WTC11 (cell line): ENCODE measurements at regions not wholly inside any gene's neighbourhood (a gene's known extent, or its start where the extent isn't known, plus 50 kb on each side); places are given as distances from the start of the nearest gene placed in this dataset.

Experiments used
- ATAC-seq: fragments of 200-7000 bp; cut with Tn5 transposase; 2 replicates; pipeline ENCODE4 v1.10.0; 2021; ENCODE audit warnings: mild to moderate bottlenecking, moderate library complexity
- CTCF ChIA-PET: fragments of 300-600 bp; sonication (Branson Sonifier 250); formaldehyde crosslinking; loops from one replicate; lab custom pipeline; 2021; ENCODE audit warnings: antibody characterized with exemption; lab: Charles Lee
- POLR2A ChIA-PET: fragments of 350-600 bp; sonication (Branson Sonifier 250); formaldehyde crosslinking; loops from one replicate; lab custom pipeline; 2021; ENCODE audit warnings: antibody characterized with exemption; lab: Charles Lee
- DNase-seq: peaks from one replicate; pipeline ENCODE4 v3.0.0; 2021; ENCODE audit warnings: low spot score
- H3K27ac Mint-ChIP-seq: 2 replicates; pipeline ENCODE4 v1.8.0; 2021; ENCODE audit warnings: mixed read lengths
- H3K27me3 Mint-ChIP-seq: 2 replicates; pipeline ENCODE4 v1.8.0; 2021; ENCODE audit warnings: low read depth, mild to moderate bottlenecking, moderate library complexity, mixed read lengths
- H3K36me3 Mint-ChIP-seq: 2 replicates; pipeline ENCODE4 v1.8.0; 2021; ENCODE audit warnings: mixed read lengths
- H3K4me1 Mint-ChIP-seq: 2 replicates; pipeline ENCODE4 v1.8.0; 2022; ENCODE audit warnings: mixed read lengths
- H3K4me3 Mint-ChIP-seq: 2 replicates; pipeline ENCODE4 v1.8.0; 2021; ENCODE audit warnings: mild to moderate bottlenecking, moderate library complexity, mixed read lengths
- H3K9me3 Mint-ChIP-seq: 2 replicates; pipeline ENCODE4 v1.8.0; 2021; ENCODE audit warnings: mixed read lengths
- GABPB1 ChIP-seq: sonication (generic); formaldehyde crosslinking; IDR thresholded peaks from 2 replicates; pipeline ENCODE4 v1.8.1; 2023; ENCODE audit warnings: mild to moderate bottlenecking, missing genetic modification reagents
- IRF2 ChIP-seq: sonication (generic); formaldehyde crosslinking; IDR thresholded peaks from 2 replicates; pipeline ENCODE4 v1.8.0; 2022; ENCODE audit warnings: low read depth, missing genetic modification reagents, borderline replicate concordance
- JAZF1 ChIP-seq: fragments of 250-450 bp; sonication (Bioruptor Pico); IDR thresholded peaks from 2 replicates; pipeline ENCODE4 v1.9.0; 2021; ENCODE audit warnings: moderate library complexity, mild to moderate bottlenecking, inconsistent platforms
- NFE2L1 ChIP-seq: sonication (generic); formaldehyde crosslinking; IDR thresholded peaks from 2 replicates; pipeline ENCODE4 v1.8.1; 2023; ENCODE audit warnings: missing genetic modification reagents
- PRRX2 ChIP-seq: fragments of 250-450 bp; sonication (Bioruptor Pico); IDR thresholded peaks from 2 replicates; pipeline ENCODE4 v1.8.0; 2021; ENCODE audit warnings: mild to moderate bottlenecking
- RELA ChIP-seq: sonication (generic); formaldehyde crosslinking; IDR thresholded peaks from 2 replicates; pipeline ENCODE4 v1.8.1; 2022; ENCODE audit warnings: missing genetic modification reagents, mild to moderate bottlenecking, borderline replicate concordance
- SP1 ChIP-seq: sonication (generic); formaldehyde crosslinking; conservative IDR thresholded peaks from 2 replicates; pipeline ENCODE4 v1.8.1; 2022; ENCODE audit warnings: missing genetic modification reagents
- ZNF232 ChIP-seq: sonication (generic); formaldehyde crosslinking; IDR thresholded peaks from 2 replicates; pipeline ENCODE4 v1.8.0; 2022; ENCODE audit warnings: mild to moderate bottlenecking, missing genetic modification reagents
- TF ChIP-seq, protein P1 (sequence below): fragments of 250-450 bp; sonication (Bioruptor Pico); IDR thresholded peaks from 2 replicates; pipeline ENCODE4 v1.8.0; 2021; ENCODE audit warnings: mild to moderate bottlenecking
- TF ChIP-seq, protein P2 (sequence below): sonication (generic); formaldehyde crosslinking; conservative IDR thresholded peaks from 2 replicates; pipeline ENCODE4 v1.8.1; 2023; ENCODE audit warnings: mild to moderate bottlenecking, low read depth, missing genetic modification reagents, moderate library complexity
- TF ChIP-seq, protein P3 (sequence below): sonication (generic); formaldehyde crosslinking; IDR thresholded peaks from 2 replicates; pipeline ENCODE4 v1.8.1; 2023; ENCODE audit warnings: mild to moderate bottlenecking, missing genetic modification reagents
- TF ChIP-seq, protein P4 (sequence below): sonication (generic); formaldehyde crosslinking; IDR thresholded peaks from 2 replicates; pipeline ENCODE4 v1.8.1; 2023; ENCODE audit warnings: mild to moderate bottlenecking, missing genetic modification reagents, moderate library complexity
- TF ChIP-seq, protein P5 (sequence below): fragments of 250-450 bp; sonication (Bioruptor Pico); conservative IDR thresholded peaks from 2 replicates; pipeline ENCODE4 v1.9.0; 2021; ENCODE audit warnings: mild to moderate bottlenecking
- TF ChIP-seq, protein P6 (sequence below): fragments of 250-450 bp; sonication (Bioruptor Pico); IDR thresholded peaks from 2 replicates; pipeline ENCODE4 v1.9.0; 2021; ENCODE audit warnings: mild to moderate bottlenecking

DNA sequence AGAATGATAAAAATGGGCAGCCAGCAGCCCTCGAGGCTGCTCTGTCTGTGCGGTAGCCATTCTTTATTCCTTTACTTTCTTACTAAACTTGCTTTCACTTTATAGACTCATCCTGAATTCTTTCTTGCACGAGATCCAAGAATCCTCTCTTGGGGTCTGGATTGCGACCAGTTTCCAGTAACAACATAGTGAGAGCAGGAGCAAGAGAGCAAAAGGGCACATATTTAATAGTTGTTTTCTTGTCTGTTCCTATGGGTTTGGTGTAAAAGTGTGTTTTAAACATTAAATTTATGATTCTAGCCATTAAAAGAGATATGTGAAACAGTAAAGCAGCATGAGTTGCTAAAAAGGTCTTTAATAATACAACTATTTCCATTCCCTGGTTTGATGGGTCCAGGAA, 78.8 kb upstream of the OPRM1 start:
- CTCF ChIA-PET, result no interaction called here
- no peak for DNase-seq
- POLR2A ChIA-PET, result no interaction called here
- no peak for TF ChIP-seq ZNF232 (CRISPR knock-in tag)
- TF ChIP-seq RELA (CRISPR knock-in tag), result no peak
- TF ChIP-seq NFE2L1, result no peak
- TF ChIP-seq IRF2 (CRISPR knock-in tag), result no peak
- TF ChIP-seq GABPB1 (CRISPR knock-in tag), result no peak
- TF ChIP-seq SP1, result no peak
- TF ChIP-seq, protein P1, sequence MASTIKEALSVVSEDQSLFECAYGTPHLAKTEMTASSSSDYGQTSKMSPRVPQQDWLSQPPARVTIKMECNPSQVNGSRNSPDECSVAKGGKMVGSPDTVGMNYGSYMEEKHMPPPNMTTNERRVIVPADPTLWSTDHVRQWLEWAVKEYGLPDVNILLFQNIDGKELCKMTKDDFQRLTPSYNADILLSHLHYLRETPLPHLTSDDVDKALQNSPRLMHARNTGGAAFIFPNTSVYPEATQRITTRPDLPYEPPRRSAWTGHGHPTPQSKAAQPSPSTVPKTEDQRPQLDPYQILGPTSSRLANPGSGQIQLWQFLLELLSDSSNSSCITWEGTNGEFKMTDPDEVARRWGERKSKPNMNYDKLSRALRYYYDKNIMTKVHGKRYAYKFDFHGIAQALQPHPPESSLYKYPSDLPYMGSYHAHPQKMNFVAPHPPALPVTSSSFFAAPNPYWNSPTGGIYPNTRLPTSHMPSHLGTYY, result no peak
- H3K27ac Mint-ChIP-seq, result no peak overlapping the region
- ATAC-seq, result no peak
- no peaks in the 10 kb centered on the region; the same call in 1 of the 2 replicates for H3K27me3 Mint-ChIP-seq
- peaks cover 12% of the 10 kb centered on the region for H3K9me3 Mint-ChIP-seq
- no peak overlapping the region for H3K4me3 Mint-ChIP-seq
- peaks cover 3% of the 10 kb centered on the region for H3K36me3 Mint-ChIP-seq
- peaks cover 26% of the 10 kb centered on the region for H3K4me1 Mint-ChIP-seq

DNA sequence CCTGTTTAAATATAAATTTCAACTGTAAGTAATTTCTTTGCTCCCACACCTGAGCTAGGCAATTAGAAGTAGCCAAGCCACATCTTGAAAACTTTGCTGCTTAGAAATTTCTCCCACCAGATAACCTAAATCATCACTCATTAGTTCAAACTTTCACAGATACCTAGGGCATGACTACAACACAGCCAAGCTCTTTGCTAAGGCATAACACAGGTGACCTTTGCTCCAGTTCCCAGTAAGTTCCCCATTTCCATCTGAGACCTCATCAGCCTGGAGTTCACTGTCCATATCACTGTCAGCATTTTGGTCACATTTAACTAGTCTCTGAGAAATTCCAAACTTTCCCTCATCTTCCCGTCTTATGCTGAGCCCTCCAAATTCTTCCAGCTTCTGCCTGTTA, 79.8 kb upstream of the OPRM1 start:
- TF ChIP-seq, protein P2, sequence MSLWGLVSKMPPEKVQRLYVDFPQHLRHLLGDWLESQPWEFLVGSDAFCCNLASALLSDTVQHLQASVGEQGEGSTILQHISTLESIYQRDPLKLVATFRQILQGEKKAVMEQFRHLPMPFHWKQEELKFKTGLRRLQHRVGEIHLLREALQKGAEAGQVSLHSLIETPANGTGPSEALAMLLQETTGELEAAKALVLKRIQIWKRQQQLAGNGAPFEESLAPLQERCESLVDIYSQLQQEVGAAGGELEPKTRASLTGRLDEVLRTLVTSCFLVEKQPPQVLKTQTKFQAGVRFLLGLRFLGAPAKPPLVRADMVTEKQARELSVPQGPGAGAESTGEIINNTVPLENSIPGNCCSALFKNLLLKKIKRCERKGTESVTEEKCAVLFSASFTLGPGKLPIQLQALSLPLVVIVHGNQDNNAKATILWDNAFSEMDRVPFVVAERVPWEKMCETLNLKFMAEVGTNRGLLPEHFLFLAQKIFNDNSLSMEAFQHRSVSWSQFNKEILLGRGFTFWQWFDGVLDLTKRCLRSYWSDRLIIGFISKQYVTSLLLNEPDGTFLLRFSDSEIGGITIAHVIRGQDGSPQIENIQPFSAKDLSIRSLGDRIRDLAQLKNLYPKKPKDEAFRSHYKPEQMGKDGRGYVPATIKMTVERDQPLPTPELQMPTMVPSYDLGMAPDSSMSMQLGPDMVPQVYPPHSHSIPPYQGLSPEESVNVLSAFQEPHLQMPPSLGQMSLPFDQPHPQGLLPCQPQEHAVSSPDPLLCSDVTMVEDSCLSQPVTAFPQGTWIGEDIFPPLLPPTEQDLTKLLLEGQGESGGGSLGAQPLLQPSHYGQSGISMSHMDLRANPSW (CRISPR knock-in tag), result no peak
- TF ChIP-seq PRRX2 (CRISPR knock-in tag) (no peak), JAZF1 (CRISPR knock-in tag) (no peak)
- TF ChIP-seq, protein P3, sequence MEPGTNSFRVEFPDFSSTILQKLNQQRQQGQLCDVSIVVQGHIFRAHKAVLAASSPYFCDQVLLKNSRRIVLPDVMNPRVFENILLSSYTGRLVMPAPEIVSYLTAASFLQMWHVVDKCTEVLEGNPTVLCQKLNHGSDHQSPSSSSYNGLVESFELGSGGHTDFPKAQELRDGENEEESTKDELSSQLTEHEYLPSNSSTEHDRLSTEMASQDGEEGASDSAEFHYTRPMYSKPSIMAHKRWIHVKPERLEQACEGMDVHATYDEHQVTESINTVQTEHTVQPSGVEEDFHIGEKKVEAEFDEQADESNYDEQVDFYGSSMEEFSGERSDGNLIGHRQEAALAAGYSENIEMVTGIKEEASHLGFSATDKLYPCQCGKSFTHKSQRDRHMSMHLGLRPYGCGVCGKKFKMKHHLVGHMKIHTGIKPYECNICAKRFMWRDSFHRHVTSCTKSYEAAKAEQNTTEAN (CRISPR knock-in tag), result no peak
- TF ChIP-seq, protein P4, sequence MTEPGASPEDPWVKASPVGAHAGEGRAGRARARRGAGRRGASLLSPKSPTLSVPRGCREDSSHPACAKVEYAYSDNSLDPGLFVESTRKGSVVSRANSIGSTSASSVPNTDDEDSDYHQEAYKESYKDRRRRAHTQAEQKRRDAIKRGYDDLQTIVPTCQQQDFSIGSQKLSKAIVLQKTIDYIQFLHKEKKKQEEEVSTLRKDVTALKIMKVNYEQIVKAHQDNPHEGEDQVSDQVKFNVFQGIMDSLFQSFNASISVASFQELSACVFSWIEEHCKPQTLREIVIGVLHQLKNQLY (CRISPR knock-in tag), result no peak
- TF ChIP-seq, protein P5, sequence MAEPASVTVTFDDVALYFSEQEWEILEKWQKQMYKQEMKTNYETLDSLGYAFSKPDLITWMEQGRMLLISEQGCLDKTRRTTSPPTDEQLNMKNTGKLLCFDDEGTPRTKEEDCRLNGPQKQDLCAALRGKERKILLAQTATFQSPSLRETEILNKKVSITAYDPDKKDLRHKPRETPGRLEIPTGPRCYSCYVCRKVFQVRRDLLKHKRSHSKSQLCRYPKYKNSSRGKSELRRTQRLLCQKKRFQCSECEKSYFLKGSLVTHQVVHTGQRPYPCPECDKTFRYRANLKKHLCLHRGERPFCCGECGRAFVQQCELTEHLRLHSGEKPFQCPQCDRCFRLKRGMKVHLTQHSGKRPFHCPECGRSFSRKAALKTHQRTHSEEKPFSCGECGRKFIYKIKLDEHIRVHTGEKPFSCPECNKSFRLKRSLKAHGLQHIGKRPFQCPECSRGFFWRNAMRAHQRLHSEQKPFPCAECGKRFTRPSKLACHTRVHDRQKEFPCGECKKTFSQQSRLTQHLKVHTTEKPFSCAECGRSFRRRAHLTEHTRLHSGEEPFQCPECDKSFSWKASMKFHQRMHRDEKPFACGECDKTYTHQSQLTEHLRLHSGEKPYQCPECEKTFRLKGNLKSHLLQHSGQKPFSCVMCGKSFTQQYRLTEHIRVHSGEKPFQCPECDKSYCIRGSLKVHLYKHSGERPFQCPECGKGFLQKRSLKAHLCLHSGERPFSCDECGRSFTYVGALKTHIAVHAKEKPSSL (CRISPR knock-in tag), result no peak
- TF ChIP-seq, protein P6, sequence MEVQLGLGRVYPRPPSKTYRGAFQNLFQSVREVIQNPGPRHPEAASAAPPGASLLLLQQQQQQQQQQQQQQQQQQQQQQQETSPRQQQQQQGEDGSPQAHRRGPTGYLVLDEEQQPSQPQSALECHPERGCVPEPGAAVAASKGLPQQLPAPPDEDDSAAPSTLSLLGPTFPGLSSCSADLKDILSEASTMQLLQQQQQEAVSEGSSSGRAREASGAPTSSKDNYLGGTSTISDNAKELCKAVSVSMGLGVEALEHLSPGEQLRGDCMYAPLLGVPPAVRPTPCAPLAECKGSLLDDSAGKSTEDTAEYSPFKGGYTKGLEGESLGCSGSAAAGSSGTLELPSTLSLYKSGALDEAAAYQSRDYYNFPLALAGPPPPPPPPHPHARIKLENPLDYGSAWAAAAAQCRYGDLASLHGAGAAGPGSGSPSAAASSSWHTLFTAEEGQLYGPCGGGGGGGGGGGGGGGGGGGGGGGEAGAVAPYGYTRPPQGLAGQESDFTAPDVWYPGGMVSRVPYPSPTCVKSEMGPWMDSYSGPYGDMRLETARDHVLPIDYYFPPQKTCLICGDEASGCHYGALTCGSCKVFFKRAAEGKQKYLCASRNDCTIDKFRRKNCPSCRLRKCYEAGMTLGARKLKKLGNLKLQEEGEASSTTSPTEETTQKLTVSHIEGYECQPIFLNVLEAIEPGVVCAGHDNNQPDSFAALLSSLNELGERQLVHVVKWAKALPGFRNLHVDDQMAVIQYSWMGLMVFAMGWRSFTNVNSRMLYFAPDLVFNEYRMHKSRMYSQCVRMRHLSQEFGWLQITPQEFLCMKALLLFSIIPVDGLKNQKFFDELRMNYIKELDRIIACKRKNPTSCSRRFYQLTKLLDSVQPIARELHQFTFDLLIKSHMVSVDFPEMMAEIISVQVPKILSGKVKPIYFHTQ, result no peak
- Mint-ChIP-seq H3K4me1 (peaks cover 26% of the 10 kb centered on the region), H3K9me3 (peaks cover 22% of the 10 kb centered on the region), H3K4me3 (no peak overlapping the region), H3K27me3 (no peaks in the 10 kb centered on the region; the same call in 1 of the 2 replicates), H3K27ac (peak overlapping the region; percentile 61), H3K36me3 (peaks cover 3% of the 10 kb centered on the region)
- ATAC-seq (no peak), DNase-seq (no peak)
- CTCF ChIA-PET, result no interaction called here
- POLR2A ChIA-PET, result no interaction called here
